Liver (tissue), 8 donors: ENCODE measurements at regions not wholly inside any gene's neighbourhood (a gene's known extent, or its start where the extent isn't known, plus 50 kb on each side); places are given as distances from the start of the nearest gene placed in this dataset.

ENCODE experiments used
- DNase-seq: peaks from one replicate; pipeline ENCODE4 v3.0.0-alpha.2; 2017; ENCODE audit warnings: low spot score
- H3K27ac ChIP-seq, 2 donors: one replicate each; pipeline ENCODE4 v1.7.0; 2013; ENCODE audit warnings: inconsistent platforms in 2 of 2, low read length in 2 of 2, control low read depth in 1 of 2, low read depth in 1 of 2, mild to moderate bottlenecking in 1 of 2
- H3K27me3 ChIP-seq, 4 donors: one replicate each; pipeline versions ENCODE4 v1.6.1 to v1.7.0; 2013; ENCODE audit warnings: low read length in 3 of 4, inconsistent platforms in 1 of 4, mild to moderate bottlenecking in 1 of 4, moderate library complexity in 1 of 4; ENCODE audit not compliant: control insufficient read depth in 4 of 4, insufficient read depth in 4 of 4
- H3K36me3 ChIP-seq, 4 donors: one replicate each; pipeline versions ENCODE4 v1.6.1 to v1.7.0; 2013; ENCODE audit warnings: low read length in 3 of 4, mild to moderate bottlenecking in 3 of 4, low read depth in 1 of 4, moderate library complexity in 1 of 4; ENCODE audit not compliant: control insufficient read depth in 4 of 4, insufficient read depth in 3 of 4
- H3K4me1 ChIP-seq, 4 donors: one replicate each; pipeline versions ENCODE4 v1.6.1 to v1.7.0; 2013; ENCODE audit warnings: low read length in 3 of 4, mild to moderate bottlenecking in 3 of 4, moderate library complexity in 1 of 4; ENCODE audit not compliant: control insufficient read depth in 4 of 4, insufficient read depth in 4 of 4
- H3K4me3 ChIP-seq, 3 donors: one replicate each; pipeline versions ENCODE4 v1.6.1 to v1.7.0; 2013; ENCODE audit warnings: low read length in 3 of 3, control low read depth in 1 of 3, low read depth in 1 of 3, mild to moderate bottlenecking in 1 of 3
- H3K9ac ChIP-seq, 2 donors: one replicate each; pipeline ENCODE4 v1.7.0; 2013; ENCODE audit warnings: low read length in 2 of 2, mild to moderate bottlenecking in 2 of 2, moderate library complexity in 2 of 2, control low read depth in 1 of 2, low read depth in 1 of 2
- H3K9me3 ChIP-seq, 4 donors: one replicate each; pipeline versions ENCODE4 v1.6.1 to v1.7.0; 2013; ENCODE audit warnings: low read length in 3 of 4; ENCODE audit not compliant: control insufficient read depth in 4 of 4
- CTCF ChIP-seq: fragments of 150-350 bp; IDR thresholded peaks from 2 replicates; pipeline ENCODE4 v1.5.1; 2017; ENCODE audit warnings: improper control_type of control experiment, low read depth, low read length; ENCODE audit not compliant: missing input control
- EGR1 ChIP-seq, 2 donors: IDR thresholded peaks; 2 replicates each; pipeline ENCODE4 v1.6.1; 2016 to 2018; ENCODE audit warnings: antibody characterized with exemption in 2 of 2, low read depth in 2 of 2
- FOXA1 ChIP-seq: IDR thresholded peaks from 2 replicates; pipeline ENCODE4 v1.6.1; 2016; ENCODE audit warnings: antibody characterized with exemption
- FOXA2 ChIP-seq: IDR thresholded peaks from 2 replicates; pipeline ENCODE4 v1.6.1; 2016; ENCODE audit warnings: antibody characterized with exemption
- GABPA ChIP-seq, 2 donors: IDR thresholded peaks in 1 of 2; conservative IDR thresholded peaks in 1 of 2; 2 replicates each; pipeline ENCODE4 v1.6.1; 2016; ENCODE audit warnings: antibody characterized with exemption in 2 of 2, mild to moderate bottlenecking in 1 of 2, moderate library complexity in 1 of 2
- HNF4A ChIP-seq, 2 donors: conservative IDR thresholded peaks; 2 replicates each; pipeline ENCODE4 v1.6.1; 2016; ENCODE audit warnings: antibody characterized with exemption in 2 of 2, mild to moderate bottlenecking in 2 of 2
- HNF4G ChIP-seq: IDR thresholded peaks from 2 replicates; pipeline ENCODE4 v1.6.1; 2016; ENCODE audit warnings: antibody characterized with exemption
- JUND ChIP-seq, 2 donors: IDR thresholded peaks; 2 replicates each; pipeline ENCODE4 v1.6.1; 2016; ENCODE audit warnings: antibody characterized with exemption in 2 of 2
- MAX ChIP-seq: IDR thresholded peaks from 2 replicates; pipeline ENCODE4 v1.6.1; 2016; ENCODE audit warnings: antibody characterized with exemption
- NR2F2 ChIP-seq: IDR thresholded peaks from 2 replicates; pipeline ENCODE4 v1.6.1; 2016; ENCODE audit warnings: antibody characterized with exemption
- RAD21 ChIP-seq, 2 donors: IDR thresholded peaks; 2 replicates each; pipeline ENCODE4 v1.6.1; 2016; ENCODE audit warnings: antibody characterized with exemption in 2 of 2, mild to moderate bottlenecking in 2 of 2
- REST ChIP-seq: IDR thresholded peaks from 2 replicates; pipeline ENCODE4 v1.6.1; 2016; ENCODE audit warnings: antibody characterized with exemption, mild to moderate bottlenecking
- RXRA ChIP-seq, 2 donors: IDR thresholded peaks; 2 replicates each; pipeline ENCODE4 v1.6.1; 2017 to 2018; ENCODE audit warnings: antibody characterized with exemption in 2 of 2, mild to moderate bottlenecking in 1 of 2
- SP1 ChIP-seq: IDR thresholded peaks from 2 replicates; pipeline ENCODE4 v1.6.1; 2018; ENCODE audit warnings: antibody characterized with exemption, mild to moderate bottlenecking
- YY1 ChIP-seq: IDR thresholded peaks from 2 replicates; pipeline ENCODE4 v1.6.1; 2016; ENCODE audit warnings: antibody characterized with exemption, mild to moderate bottlenecking
- WGBS: extraction: QIAGEN DNeasy Blood & Tissue Kit; methylation state at CpG from one replicate; pipeline ENCODE4 v1.1.7; 2013; 5-methylcytosine and 5-hydroxymethylcytosine counted together
- TF ChIP-seq, protein P1 (sequence below): IDR thresholded peaks from 2 replicates; pipeline ENCODE4 v1.6.1; 2016; ENCODE audit warnings: antibody characterized with exemption
- TF ChIP-seq, protein P2 (sequence below): IDR thresholded peaks from 2 replicates; pipeline ENCODE4 v1.6.1; 2016; ENCODE audit warnings: antibody characterized with exemption
- donor health status: healthy.
- donor health status: healthy.
- donor health status: healthy.
- donor health status: healthy.
- donor health status: healthy.

DNA sequence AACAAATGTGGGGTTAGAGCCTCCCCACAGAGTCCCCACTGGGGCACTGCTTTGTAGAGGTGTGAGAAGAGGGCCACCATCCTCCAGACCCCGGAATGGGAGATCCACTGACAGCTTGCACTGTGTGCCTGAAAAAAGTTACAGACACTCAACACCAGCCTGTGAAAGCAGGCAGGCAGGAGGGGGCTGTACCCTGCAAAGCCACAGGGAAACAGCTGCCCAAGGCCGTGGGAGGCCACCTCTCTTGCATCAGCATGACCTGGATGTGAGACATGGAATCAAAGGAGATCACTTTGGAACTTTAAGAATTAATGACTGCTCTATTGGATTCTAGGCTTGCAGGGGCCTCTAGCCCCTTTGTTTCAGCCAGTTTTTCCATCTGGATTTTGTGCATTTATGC is 782.3 kb downstream of the BRINP1 start:
- Histone ChIP-seq H3K4me3 (no peak overlapping the region), H3K36me3 (no peaks in the 10 kb centered on the region), H3K27ac (no peak overlapping the region), H3K9me3 (no peaks in the 10 kb centered on the region), H3K9ac (no peak overlapping the region), H3K27me3 (no peaks in the 10 kb centered on the region), H3K4me1 (no peaks in the 10 kb centered on the region)
- TF ChIP-seq SP1 (no peak), RAD21 (IDR thresholded peaks at IDR 0.05) (no peak), YY1 (no peak), REST (no peak), FOXA2 (no peak), GABPA (IDR thresholded peaks at IDR 0.05 in 1 of 2, conservative IDR thresholded peaks at IDR 0.05 in 1 of 2) (no peak), JUND (IDR thresholded peaks at IDR 0.05) (no peak), MAX (no peak), EGR1 (IDR thresholded peaks at IDR 0.05; ENCODE audit: low read depth in 2 of 2) (no peak), RXRA (IDR thresholded peaks at IDR 0.05) (no peak), CTCF (no peak), FOXA1 (no peak), NR2F2 (no peak)
- TF ChIP-seq, protein P1, sequence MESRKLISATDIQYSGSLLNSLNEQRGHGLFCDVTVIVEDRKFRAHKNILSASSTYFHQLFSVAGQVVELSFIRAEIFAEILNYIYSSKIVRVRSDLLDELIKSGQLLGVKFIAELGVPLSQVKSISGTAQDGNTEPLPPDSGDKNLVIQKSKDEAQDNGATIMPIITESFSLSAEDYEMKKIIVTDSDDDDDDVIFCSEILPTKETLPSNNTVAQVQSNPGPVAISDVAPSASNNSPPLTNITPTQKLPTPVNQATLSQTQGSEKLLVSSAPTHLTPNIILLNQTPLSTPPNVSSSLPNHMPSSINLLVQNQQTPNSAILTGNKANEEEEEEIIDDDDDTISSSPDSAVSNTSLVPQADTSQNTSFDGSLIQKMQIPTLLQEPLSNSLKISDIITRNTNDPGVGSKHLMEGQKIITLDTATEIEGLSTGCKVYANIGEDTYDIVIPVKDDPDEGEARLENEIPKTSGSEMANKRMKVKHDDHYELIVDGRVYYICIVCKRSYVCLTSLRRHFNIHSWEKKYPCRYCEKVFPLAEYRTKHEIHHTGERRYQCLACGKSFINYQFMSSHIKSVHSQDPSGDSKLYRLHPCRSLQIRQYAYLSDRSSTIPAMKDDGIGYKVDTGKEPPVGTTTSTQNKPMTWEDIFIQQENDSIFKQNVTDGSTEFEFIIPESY: no peak
- 64% methylated on average over 2 of the region's 2 CpGs for WGBS
- no peak for DNase-seq

DNA sequence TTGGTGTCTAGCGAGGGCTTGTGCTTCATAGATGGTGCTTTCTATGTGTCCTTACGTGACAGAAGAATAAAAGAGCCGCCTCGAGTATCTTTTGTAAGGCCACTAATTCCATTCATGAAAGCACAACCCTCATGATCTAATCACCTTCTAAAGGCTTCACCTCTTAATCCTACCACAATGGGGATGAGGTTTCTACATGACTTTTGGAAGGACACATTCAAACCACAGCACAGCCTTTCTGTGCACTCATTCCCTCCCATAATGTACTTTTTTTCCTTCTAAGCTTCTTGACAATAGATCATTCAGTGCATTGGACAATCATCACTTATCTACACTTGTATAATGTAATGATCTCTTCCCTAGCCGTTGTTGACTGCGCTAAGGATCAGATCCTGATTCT is 774.8 kb downstream of the BRINP1 start:
- H3K27ac ChIP-seq: no peak overlapping the region
- no peak for DNase-seq
- H3K36me3 ChIP-seq: no peaks in the 10 kb centered on the region
- WGBS: 76% methylated on average over 6 of the region's 6 CpGs
- H3K27me3 ChIP-seq: no peaks in the 10 kb centered on the region
- no peak overlapping the region for H3K9ac ChIP-seq
- H3K9me3 ChIP-seq: no peaks in the 10 kb centered on the region
- no peak overlapping the region for H3K4me3 ChIP-seq
- H3K4me1 ChIP-seq: peaks cover 0 to 12% (median 5%) of the 10 kb centered on the region in 4 donors
- TF ChIP-seq HNF4A (conservative IDR thresholded peaks at IDR 0.05): no peak
- no peak for TF ChIP-seq FOXA2
- TF ChIP-seq, protein P1: no peak
- TF ChIP-seq, protein P2, sequence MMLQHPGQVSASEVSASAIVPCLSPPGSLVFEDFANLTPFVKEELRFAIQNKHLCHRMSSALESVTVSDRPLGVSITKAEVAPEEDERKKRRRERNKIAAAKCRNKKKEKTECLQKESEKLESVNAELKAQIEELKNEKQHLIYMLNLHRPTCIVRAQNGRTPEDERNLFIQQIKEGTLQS: no peak
- no peak for TF ChIP-seq FOXA1
- TF ChIP-seq EGR1 (IDR thresholded peaks at IDR 0.05; ENCODE audit: low read depth in 2 of 2): no peak
- no peak for TF ChIP-seq REST
- no peak for TF ChIP-seq HNF4G
- no peak for TF ChIP-seq RXRA (IDR thresholded peaks at IDR 0.05)
